SK-N-SH treated with all-trans-retinoic acid at 6 μM for 48 hours (cell line): ENCODE measurements at regions not wholly inside any gene's neighbourhood (a gene's known extent, or its start where the extent isn't known, plus 50 kb on each side); places are given as distances from the start of the nearest gene placed in this dataset.

ENCODE experiments used
- ATAC-seq: fragments of 200-7000 bp; cut with Tn5 transposase; 3 replicates; pipeline ENCODE4 v1.9.1; 2020; ENCODE audit warnings: mild to moderate bottlenecking, moderate library complexity
- BACH2 ChIP-seq: fragments of 250-450 bp; sonication (Bioruptor Pico); IDR thresholded peaks from 2 replicates; pipeline ENCODE4 v1.9.0; 2021; ENCODE audit warnings: mild to moderate bottlenecking, borderline replicate concordance
- CREB5 ChIP-seq: fragments of 250-450 bp; sonication (Bioruptor Pico); IDR thresholded peaks from 2 replicates; pipeline ENCODE4 v1.5.1; 2020; ENCODE audit warnings: low read depth, mild to moderate bottlenecking, moderate library complexity
- CSDC2 ChIP-seq: fragments of 250-450 bp; sonication (Bioruptor Pico); IDR thresholded peaks from 2 replicates; pipeline ENCODE4 v1.5.0; 2020; ENCODE audit warnings: mild to moderate bottlenecking, moderate library complexity
- CSRNP3 ChIP-seq: fragments of 250-450 bp; sonication (Bioruptor Pico); IDR thresholded peaks from 2 replicates; pipeline ENCODE4 v1.5.1; 2021; ENCODE audit warnings: mild to moderate bottlenecking, moderate library complexity
- ESRRG ChIP-seq: fragments of 250-450 bp; sonication (Bioruptor Pico); IDR thresholded peaks from 2 replicates; pipeline ENCODE4 v1.6.1; 2021; ENCODE audit warnings: mild to moderate bottlenecking
- GLIS3 ChIP-seq: fragments of 250-450 bp; sonication (Bioruptor Pico); IDR thresholded peaks from 2 replicates; pipeline ENCODE4 v1.5.0; 2020; ENCODE audit warnings: mild to moderate bottlenecking, moderate library complexity
- OSR1 ChIP-seq: fragments of 250-450 bp; sonication (Bioruptor Pico); IDR thresholded peaks from 2 replicates; pipeline ENCODE4 v1.8.0; 2022; ENCODE audit warnings: moderate library complexity, mild to moderate bottlenecking, inconsistent platforms
- PATZ1 ChIP-seq: fragments of 250-450 bp; sonication (Bioruptor Pico); IDR thresholded peaks from 2 replicates; pipeline ENCODE4 v1.8.0; 2020; ENCODE audit warnings: mild to moderate bottlenecking, moderate library complexity, borderline replicate concordance
- PPARA ChIP-seq: fragments of 250-450 bp; sonication (Bioruptor Pico); IDR thresholded peaks from 2 replicates; pipeline ENCODE4 v1.5.0; 2020; ENCODE audit warnings: mild to moderate bottlenecking, borderline replicate concordance
- RARB ChIP-seq: fragments of 250-450 bp; sonication (Bioruptor Pico); IDR thresholded peaks from 2 replicates; pipeline ENCODE4 v1.8.0; 2021; ENCODE audit warnings: mild to moderate bottlenecking, moderate library complexity
- SNAI2 ChIP-seq: fragments of 250-450 bp; sonication (Bioruptor Pico); IDR thresholded peaks from 2 replicates; pipeline ENCODE4 v1.5.0; 2020; ENCODE audit warnings: mild to moderate bottlenecking, moderate library complexity
- TCF4 ChIP-seq: fragments of 250-450 bp; sonication (Bioruptor Pico); IDR thresholded peaks from 2 replicates; pipeline ENCODE4 v1.8.0; 2021; ENCODE audit warnings: mild to moderate bottlenecking, moderate library complexity, borderline replicate concordance
- TOX ChIP-seq: fragments of 250-450 bp; sonication (Bioruptor Pico); IDR thresholded peaks from 2 replicates; pipeline ENCODE4 v1.8.0; 2021; ENCODE audit warnings: mild to moderate bottlenecking, moderate library complexity, borderline replicate concordance
- TSHZ2 ChIP-seq: fragments of 250-450 bp; sonication (Bioruptor Pico); IDR thresholded peaks from 2 replicates; pipeline ENCODE4 v1.5.0; 2020; ENCODE audit warnings: mild to moderate bottlenecking, moderate library complexity
- ZC3H10 ChIP-seq: fragments of 250-450 bp; sonication (Bioruptor Pico); IDR thresholded peaks from 2 replicates; pipeline ENCODE4 v1.5.1; 2021; ENCODE audit warnings: mild to moderate bottlenecking, moderate library complexity
- ZFP3 ChIP-seq: fragments of 250-450 bp; sonication (Bioruptor Pico); IDR thresholded peaks from 2 replicates; pipeline ENCODE4 v1.5.0; 2020; ENCODE audit warnings: mild to moderate bottlenecking, moderate library complexity
- ZFP30 ChIP-seq: fragments of 450-650 bp; formaldehyde crosslinking; IDR thresholded peaks from 2 replicates; pipeline ENCODE4 v1.5.0; 2022; ENCODE audit warnings: mild to moderate bottlenecking, moderate library complexity
- ZNF565 ChIP-seq: fragments of 450-650 bp; formaldehyde crosslinking; conservative IDR thresholded peaks from 2 replicates; pipeline ENCODE4 v1.5.0; 2020; ENCODE audit warnings: low read depth, mild to moderate bottlenecking, moderate library complexity
- ZNF70 ChIP-seq: fragments of 450-650 bp; formaldehyde crosslinking; IDR thresholded peaks from 2 replicates; pipeline ENCODE4 v1.5.0; 2020; ENCODE audit warnings: mild to moderate bottlenecking, moderate library complexity
- ZNF8 ChIP-seq: fragments of 450-650 bp; formaldehyde crosslinking; IDR thresholded peaks from 2 replicates; pipeline ENCODE4 v1.5.0; 2020; ENCODE audit warnings: mild to moderate bottlenecking, moderate library complexity

GRCh38 chr16:66315210-66315825 lies 51.2 kb upstream of the CDH5 start:
- TF ChIP-seq ZNF565 (CRISPR knock-in tag) (no peak), TCF4 (CRISPR knock-in tag) (no peak), ESRRG (no peak), PATZ1 (no peak), TSHZ2 (CRISPR knock-in tag) (no peak), ZC3H10 (CRISPR knock-in tag) (no peak), CSDC2 (no peak), CREB5 (CRISPR knock-in tag) (no peak), TOX (CRISPR knock-in tag) (no peak), GLIS3 (CRISPR knock-in tag) (no peak), RARB (no peak), OSR1 (CRISPR knock-in tag) (no peak), PPARA (CRISPR knock-in tag) (no peak; the same call in 1 of the 2 replicates), ZNF8 (no peak), CSRNP3 (CRISPR knock-in tag) (no peak), SNAI2 (CRISPR knock-in tag) (no peak), ZFP3 (CRISPR knock-in tag) (no peak)

GRCh38 chr16:66311306-66311705 lies 55.2 kb upstream of the CDH5 start:
- no peak for ATAC-seq
- no peak for TF ChIP-seq ESRRG
- no peak for TF ChIP-seq ZC3H10 (CRISPR knock-in tag)
- TF ChIP-seq CREB5 (CRISPR knock-in tag), result no peak
- TF ChIP-seq GLIS3 (CRISPR knock-in tag), result no peak
- no peak for TF ChIP-seq CSDC2
- TF ChIP-seq TOX (CRISPR knock-in tag), result no peak
- no peak for TF ChIP-seq ZNF70 (CRISPR knock-in tag)
- TF ChIP-seq PATZ1, result no peak
- no peak for TF ChIP-seq BACH2 (CRISPR knock-in tag)
- TF ChIP-seq CSRNP3 (CRISPR knock-in tag), result no peak
- TF ChIP-seq OSR1 (CRISPR knock-in tag), result no peak
- TF ChIP-seq PPARA (CRISPR knock-in tag), result no peak
- TF ChIP-seq ZFP30 (CRISPR knock-in tag), result no peak
- TF ChIP-seq TCF4 (CRISPR knock-in tag), result no peak
- no peak for TF ChIP-seq SNAI2 (CRISPR knock-in tag)
- TF ChIP-seq TSHZ2 (CRISPR knock-in tag), result no peak
- TF ChIP-seq ZNF8, result no peak
- TF ChIP-seq, all 23 proteins: peak for 0

More at GRCh38 chr16:66315210-66315825, 51.2 kb upstream of the CDH5 start:
- ATAC-seq, result peak; percentile 98
